NCI-H2227 treated with DMSO at 0.1 percent for 48 hours (cell line): ENCODE measurements at regions not wholly inside any gene's neighbourhood (a gene's known extent, or its start where the extent isn't known, plus 50 kb on each side); places are given as distances from the start of the nearest gene placed in this dataset.

Experiments
- DNase-seq: peaks from one replicate; lab custom pipeline; 2025; lab: John Stamatoyannopoulos, UW

- DNase-seq: peak; percentile 62
These were observed 499.0 kb upstream of the CCDC179 start for GRCh38 chr11:23359297-23359696.

DNA sequence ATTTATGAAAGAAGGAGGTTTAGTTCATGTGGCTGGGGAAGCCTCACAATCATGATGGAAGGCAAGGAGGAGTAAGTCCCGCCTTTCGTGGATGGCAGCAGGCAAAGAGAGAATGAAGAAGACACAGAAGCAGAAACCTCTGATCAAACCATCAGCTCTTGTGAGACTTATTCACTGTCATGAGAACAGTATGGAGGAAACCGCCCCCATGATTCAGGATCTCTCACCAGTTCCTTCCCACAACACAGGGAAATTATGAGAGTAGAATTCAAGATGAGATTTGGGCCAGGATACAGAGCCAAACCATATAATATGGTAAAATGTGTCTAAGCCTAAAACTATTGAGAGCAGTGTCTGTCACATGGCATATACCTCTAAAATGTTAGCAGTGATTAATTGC lies 503.8 kb upstream of the CCDC179 start:
- DNase-seq: no peak

DNA sequence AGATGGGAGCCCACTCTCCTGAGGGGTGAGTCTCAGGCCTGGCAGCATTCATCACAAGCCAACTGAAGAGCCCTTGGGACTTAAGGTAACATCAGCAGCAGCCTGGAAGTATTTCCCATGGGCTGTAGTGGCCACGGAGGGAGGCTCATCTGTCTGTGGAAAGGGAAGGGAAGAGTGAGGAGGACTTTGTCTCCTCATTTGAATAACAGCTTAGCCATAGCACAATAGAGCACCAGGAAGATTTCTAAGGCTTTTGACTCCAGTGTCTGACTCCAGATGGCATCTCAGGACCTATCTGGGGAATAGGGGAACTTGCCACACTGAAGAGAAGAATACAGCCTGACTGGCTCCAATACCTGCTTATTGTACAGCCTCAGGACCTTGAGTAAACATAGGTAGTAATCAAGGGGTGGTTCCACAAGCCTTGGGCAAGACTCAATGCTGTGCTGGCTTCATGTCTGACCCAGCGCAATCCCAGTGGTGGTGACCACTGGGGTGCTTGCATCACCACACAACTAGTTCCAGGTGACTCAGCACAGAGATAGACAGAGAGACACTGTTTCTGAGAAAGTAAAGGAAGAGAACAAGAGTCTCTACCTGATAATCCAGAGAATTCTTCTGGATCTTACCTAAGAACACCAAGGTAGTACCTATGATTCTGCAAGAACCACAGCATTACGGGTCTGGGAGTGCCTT lies 510.5 kb upstream of the CCDC179 start:
- no peak for DNase-seq

GRCh38 chr11:23377909-23378308 lies 517.6 kb upstream of the CCDC179 start:
- no peak for DNase-seq

GRCh38 chr11:23391031-23391430 lies 530.8 kb upstream of the CCDC179 start:
- DNase-seq: no peak

- no peak for DNase-seq
These were observed 537.8 kb upstream of the CCDC179 start for GRCh38 chr11:23398052-23398451.

DNA sequence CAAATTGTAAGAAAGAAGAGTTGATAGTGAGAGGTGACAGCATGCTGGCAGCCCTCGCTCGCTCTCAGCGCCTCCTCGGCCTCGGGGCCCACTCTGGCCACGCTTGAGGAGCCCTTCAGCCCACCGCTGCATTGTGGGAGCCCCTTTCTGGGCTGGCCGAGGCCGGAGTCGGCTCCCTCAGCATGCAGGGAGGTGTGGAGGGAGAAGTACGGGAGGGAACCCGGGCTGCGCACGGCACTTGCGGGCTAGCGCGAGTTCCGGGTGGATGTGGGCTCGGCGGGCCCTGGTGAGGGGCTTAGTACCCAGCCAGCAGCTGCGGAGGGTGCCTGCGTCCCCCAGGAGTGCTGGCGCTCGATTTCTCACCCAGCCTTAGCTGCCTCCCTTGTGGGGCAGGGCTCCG lies 539.7 kb upstream of the CCDC179 start:
- DNase-seq: no peak

DNA sequence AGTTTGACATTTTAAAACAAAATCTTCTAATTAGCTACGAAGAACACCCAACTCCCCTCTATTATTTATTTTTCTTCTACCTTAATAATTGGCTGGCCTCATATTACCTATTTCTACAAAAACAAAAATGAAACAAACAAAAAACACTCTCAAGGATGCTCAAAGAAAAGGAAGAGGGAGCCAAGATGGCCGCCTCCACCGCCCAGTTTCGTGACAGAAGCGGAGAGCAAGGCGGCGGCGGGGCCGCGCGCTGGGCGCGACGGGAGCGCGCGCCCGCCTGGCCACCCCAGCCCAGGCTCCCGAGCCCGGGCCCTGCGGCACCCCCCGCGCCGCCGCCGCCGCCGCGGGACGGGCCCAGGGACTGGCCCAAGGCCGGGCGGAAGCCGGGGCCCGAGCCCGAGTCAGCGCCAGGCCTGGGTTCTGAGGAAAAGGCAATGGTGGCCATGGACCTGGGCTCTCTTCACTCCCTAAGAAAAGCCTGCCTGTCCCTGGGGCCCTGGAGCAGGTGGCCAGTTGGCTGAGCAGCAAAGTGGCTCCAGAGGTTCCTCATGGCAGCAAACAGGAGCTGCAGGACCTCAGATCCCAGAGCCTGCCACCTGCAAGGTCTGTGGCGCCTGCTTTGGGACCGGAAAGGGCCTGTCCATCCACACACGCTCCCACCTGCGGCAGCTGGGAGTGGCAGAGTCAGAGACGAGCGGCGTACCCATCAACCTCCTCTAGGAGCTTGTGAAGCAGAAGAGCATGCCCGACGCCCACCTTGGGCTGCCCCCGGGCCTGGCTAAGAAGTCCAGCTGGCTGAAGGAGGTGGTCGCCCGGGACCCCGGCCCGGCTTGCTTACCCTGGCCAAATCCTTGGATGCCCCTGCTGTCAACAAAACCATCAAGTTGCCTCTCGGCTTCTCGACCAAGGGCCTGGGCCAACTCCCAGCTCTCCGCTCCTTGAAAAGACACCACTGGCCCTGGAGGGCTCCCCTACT lies 543.2 kb upstream of the CCDC179 start:
- DNase-seq: no peak

GRCh38 chr11:23404225-23405160 lies 544.2 kb upstream of the CCDC179 start:
- DNase-seq: no peak

DNA sequence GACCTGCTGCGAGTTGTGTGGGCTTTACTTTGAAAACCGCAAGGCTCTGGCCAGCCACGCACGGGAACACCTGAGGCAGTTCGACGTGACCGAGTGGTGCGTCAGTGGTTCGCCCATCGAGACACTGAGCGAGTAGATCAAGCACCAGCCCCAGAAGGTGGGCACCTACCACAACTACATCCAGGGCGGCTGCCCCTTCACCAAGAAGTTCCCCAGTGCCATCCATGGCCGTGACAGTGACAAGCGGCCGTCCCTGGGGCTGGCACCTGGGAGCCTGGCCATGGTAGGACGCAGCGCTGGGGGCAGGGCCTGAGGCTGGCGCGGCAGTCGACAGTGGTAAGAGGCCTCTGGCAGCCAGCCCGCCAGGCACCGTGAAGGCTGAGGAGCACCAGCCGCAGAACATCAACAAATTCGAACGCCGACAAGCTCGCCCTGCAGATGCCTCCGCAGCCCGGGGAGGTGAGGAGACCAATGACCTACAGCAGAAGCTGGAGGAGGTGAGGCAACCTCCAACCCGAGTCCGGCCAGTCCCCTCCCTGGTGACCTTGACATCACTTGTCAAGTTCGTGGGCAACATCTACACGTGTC lies 545.2 kb upstream of the CCDC179 start:
- DNase-seq: no peak

- DNase-seq: no peak
These were observed 546.0 kb upstream of the CCDC179 start for GRCh38 chr11:23406131-23406819.

- DNase-seq: no peak
These were observed 552.8 kb upstream of the CCDC179 start for GRCh38 chr11:23413057-23413456.

GRCh38 chr11:23423104-23423503 lies 562.8 kb upstream of the CCDC179 start:
- DNase-seq: no peak

DNA sequence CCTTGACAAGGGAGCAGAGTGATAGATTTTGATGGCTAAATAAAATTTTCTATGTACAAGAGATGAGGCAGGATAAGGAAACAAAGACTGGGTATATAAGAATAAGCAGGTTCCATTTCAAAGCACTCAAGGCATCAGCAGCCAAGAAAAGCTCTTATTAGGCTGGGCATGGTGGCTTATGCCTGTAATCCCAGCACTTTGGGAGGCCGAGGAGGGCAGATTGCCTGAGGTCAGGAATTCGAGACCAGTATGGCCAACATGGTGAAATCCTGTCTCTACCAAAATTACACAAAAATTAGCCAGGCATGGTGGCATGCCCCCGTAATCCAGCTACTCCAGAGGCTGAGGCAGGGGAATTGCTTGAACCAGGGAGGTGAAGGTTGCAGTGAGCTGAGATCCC lies 563.4 kb upstream of the CCDC179 start:
- DNase-seq: no peak

DNA sequence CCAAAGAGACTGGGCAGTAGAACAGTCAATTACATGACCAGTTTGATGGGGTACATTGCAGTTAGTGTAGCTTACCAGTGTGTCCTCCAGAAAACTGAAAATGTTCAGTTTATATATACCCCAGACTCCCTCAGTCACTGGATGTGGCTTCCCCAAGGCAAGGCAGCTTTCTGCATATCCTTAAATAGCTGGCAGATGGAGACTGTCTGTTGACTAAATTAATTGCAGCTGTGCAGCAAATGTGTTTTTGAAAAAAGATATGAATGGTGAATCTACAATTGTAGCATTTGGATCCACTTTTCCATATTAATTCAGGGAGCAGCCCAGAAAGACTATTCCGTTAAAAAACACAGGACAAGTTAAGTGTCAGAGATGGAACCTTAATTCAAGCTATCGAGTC lies 565.1 kb upstream of the CCDC179 start:
- DNase-seq: peak; percentile 58

GRCh38 chr11:23429569-23429968 lies 569.3 kb upstream of the CCDC179 start:
- DNase-seq: no peak

GRCh38 chr11:23453522-23453921 lies 593.2 kb upstream of the CCDC179 start:
- no peak for DNase-seq

DNA sequence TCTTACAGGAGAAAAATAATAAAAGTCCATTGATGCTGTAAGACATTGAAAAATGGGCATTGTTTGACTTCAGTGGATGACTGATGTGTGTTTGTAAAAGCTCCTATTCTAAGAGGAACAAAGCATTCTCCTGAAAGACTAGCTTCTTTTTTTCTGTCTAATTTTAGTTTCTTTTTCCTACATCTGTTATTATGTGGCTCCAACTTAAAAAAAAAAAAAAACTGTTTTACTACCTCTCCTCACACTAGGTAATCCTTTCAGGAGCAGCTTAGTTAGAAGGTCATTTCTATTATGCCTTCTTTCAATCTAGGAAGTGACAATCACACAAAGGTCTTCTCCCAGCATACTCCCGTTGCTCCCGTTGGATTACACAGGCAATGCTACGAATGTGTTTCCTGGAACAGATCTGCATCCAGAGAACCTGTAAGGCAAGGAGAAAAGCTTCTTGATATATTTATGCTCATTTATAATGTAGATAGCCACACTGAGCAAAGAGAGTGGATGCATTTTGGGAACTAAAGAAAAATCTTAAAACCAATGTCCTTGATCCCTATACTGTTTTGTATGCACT lies 595.1 kb upstream of the CCDC179 start:
- peak; percentile 41 for DNase-seq

GRCh38 chr11:23457641-23458040 lies 597.4 kb upstream of the CCDC179 start:
- no peak for DNase-seq

GRCh38 chr11:23471878-23472277 lies 611.6 kb upstream of the CCDC179 start:
- DNase-seq: no peak

DNA sequence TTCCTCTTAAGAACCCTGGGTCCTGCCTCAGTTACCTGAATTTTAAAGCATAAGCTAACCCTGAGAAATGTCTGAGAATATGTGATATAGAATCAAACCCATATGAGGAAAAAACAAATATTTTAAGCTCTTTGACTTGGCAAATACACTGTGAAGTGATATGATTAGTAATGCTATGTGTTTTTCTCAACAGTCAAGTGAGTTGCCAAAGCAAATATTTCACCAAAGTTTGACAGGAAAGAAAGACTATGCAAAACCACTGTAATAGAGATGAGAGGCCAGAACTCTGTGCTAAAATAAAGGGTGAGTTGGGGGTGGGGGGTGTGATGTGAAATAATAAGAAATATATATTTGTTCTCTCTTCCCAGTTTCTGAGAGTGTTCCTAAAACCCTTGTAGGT lies 613.5 kb upstream of the CCDC179 start:
- DNase-seq: no peak
